ENCODE measurements at regions not wholly inside any gene's neighbourhood (a gene's known extent, or its start where the extent isn't known, plus 50 kb on each side); places are given as distances from the start of the nearest gene placed in this dataset.

- TF ChIP-seq, protein P1, sequence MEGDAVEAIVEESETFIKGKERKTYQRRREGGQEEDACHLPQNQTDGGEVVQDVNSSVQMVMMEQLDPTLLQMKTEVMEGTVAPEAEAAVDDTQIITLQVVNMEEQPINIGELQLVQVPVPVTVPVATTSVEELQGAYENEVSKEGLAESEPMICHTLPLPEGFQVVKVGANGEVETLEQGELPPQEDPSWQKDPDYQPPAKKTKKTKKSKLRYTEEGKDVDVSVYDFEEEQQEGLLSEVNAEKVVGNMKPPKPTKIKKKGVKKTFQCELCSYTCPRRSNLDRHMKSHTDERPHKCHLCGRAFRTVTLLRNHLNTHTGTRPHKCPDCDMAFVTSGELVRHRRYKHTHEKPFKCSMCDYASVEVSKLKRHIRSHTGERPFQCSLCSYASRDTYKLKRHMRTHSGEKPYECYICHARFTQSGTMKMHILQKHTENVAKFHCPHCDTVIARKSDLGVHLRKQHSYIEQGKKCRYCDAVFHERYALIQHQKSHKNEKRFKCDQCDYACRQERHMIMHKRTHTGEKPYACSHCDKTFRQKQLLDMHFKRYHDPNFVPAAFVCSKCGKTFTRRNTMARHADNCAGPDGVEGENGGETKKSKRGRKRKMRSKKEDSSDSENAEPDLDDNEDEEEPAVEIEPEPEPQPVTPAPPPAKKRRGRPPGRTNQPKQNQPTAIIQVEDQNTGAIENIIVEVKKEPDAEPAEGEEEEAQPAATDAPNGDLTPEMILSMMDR (IDR thresholded peaks at IDR 0.05; ENCODE audit: low read depth, low read length, missing control alignments), result peak; percentile 68
- no peak for DNase-seq (ENCODE audit: extremely low read depth, low read depth)
Observed at GRCh38 chr4:128379860-128380259, 92.2 kb upstream of the PGRMC2 start.

GRCh38 chr4:128378668-128379067 is 91.1 kb upstream of the PGRMC2 start:
- no peak for DNase-seq (ENCODE audit: extremely low read depth, low read depth)
- TF ChIP-seq, protein P1 (IDR thresholded peaks at IDR 0.05; ENCODE audit: low read depth, low read length, missing control alignments), result no peak
- H3K4me3 ChIP-seq (replicated peaks; ENCODE audit: low read depth, low read length), result no peak overlapping the region

More at GRCh38 chr4:128379860-128380259, 92.2 kb upstream of the PGRMC2 start:
- no peak overlapping the region for H3K4me3 ChIP-seq (replicated peaks; ENCODE audit: low read depth, low read length)

GRCh38 chr4:128376958-128377357 is 89.3 kb upstream of the PGRMC2 start:
- TF ChIP-seq, protein P1 (IDR thresholded peaks at IDR 0.05; ENCODE audit: low read depth, low read length, missing control alignments), result no peak
- DNase-seq (ENCODE audit: extremely low read depth, low read depth), result no peak
- H3K4me3 ChIP-seq (replicated peaks; ENCODE audit: low read depth, low read length), result no peak overlapping the region

DNA sequence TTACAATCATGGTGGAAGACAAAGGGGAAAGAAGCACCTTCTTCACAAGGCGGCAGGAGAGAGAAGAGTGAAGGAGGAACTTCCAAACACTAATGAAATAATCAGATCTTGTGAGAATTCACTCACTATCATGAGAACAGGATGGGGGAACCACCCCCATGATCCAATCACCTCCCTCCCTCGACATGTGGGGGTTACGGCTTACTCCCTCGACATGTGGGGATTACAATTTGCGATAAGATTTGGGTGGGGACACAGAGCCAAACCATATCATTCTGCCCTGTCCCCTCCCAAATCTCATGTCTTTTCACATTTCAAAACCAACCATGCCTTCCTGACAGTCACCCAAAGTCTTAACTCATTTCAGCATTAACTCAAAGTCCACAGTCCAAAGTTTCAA is 88.7 kb upstream of the PGRMC2 start:
- TF ChIP-seq, protein P1 (IDR thresholded peaks at IDR 0.05; ENCODE audit: low read depth, low read length, missing control alignments), result no peak
- no peak for DNase-seq (ENCODE audit: extremely low read depth, low read depth)

DNA sequence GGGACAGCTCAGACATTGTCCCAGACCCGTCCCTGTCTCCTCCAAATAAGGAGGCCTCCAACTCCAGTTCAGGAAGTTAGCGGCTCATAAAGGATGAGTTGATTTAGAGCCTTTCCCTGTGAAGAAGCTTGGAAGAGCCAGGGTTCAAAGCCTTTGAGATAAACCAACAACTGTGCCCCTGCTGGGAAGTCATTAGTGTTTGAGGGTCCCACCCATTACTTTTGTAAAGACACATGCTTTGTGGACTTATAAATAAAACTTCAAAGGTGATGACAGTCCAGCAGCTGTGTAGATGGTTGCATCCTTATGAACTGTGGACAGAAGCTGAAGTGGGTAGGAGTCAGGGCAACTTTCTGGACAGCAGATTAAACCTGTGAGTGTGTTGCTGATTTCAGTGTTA is 86.0 kb upstream of the PGRMC2 start:
- H3K4me3 ChIP-seq (replicated peaks; ENCODE audit: low read depth, low read length), result no peak overlapping the region
- TF ChIP-seq, protein P1 (IDR thresholded peaks at IDR 0.05; ENCODE audit: low read depth, low read length, missing control alignments), result no peak

More for the DNA sequence above, 88.7 kb upstream of the PGRMC2 start:
- no peak overlapping the region for H3K4me3 ChIP-seq (replicated peaks; ENCODE audit: low read depth, low read length)

DNA sequence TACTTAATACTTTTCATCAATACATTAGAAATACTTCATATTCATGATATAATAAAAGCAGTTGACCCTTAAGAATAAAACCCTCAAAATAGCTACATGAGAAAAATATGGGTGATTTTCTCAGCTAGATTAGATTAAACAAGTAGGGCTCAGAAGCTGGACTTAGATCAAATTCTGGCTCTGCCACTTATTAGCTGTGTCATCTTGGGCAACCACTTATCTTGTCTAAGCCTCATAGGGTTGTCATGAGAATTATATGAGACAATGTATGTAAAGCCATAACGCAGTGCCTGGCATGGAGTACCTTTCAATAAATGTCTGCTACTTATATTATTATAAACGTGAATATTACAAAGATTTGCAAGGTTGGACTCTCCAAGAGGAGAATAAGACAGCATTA is 84.3 kb upstream of the PGRMC2 start:
- no peak overlapping the region for H3K4me3 ChIP-seq (replicated peaks; ENCODE audit: low read depth, low read length)
- no peak for DNase-seq (ENCODE audit: extremely low read depth, low read depth)
- TF ChIP-seq, protein P1 (IDR thresholded peaks at IDR 0.05; ENCODE audit: low read depth, low read length, missing control alignments), result no peak

More for the DNA sequence above, 86.0 kb upstream of the PGRMC2 start:
- DNase-seq (ENCODE audit: extremely low read depth, low read depth), result no peak

Measured in HFF-Myc (cell line).